SK-N-SH (cell line): ENCODE measurements at regions not wholly inside any gene's neighbourhood (a gene's known extent, or its start where the extent isn't known, plus 50 kb on each side); places are given as distances from the start of the nearest gene placed in this dataset.

Experiments
- CTCF ChIA-PET: fragments of 300-600, 350-600 bp; formaldehyde crosslinking; extraction: SDS; loops from one replicate; lab custom pipeline; 2021; lab: Yijun Ruan, JAX
- POLR2A ChIA-PET: fragments of 350-600 bp; sonication (Branson Sonifier 250); formaldehyde crosslinking; extraction: SDS; loops from one replicate; lab custom pipeline; 2020; ENCODE audit warnings: antibody characterized with exemption, inconsistent platforms; lab: Yijun Ruan, JAX
- DNase-seq: peaks from one replicate; pipeline ENCODE4 v3.0.0; 2012
- H2AFZ ChIP-seq: fragments of 200-600 bp; sonication (generic); 2 replicates; pipeline ENCODE4 v1.8.1; 2016; ENCODE audit warnings: antibody characterized with exemption, mild to moderate bottlenecking, low read depth
- H3F3A ChIP-seq: fragments of 200-600 bp; sonication (generic); replicated peaks from 2 replicates; pipeline ENCODE3; 2016; ENCODE audit warnings: antibody characterized with exemption, mild to moderate bottlenecking; ENCODE audit not compliant: insufficient read depth
- H3K27ac ChIP-seq, 2 experiments: fragments of 200-500 bp in 1 of 2; fragments of 200-600 bp in 1 of 2; sonication (Bioruptor generic) in 1 of 2; sonication (generic), shearing (Covaris generic) in 1 of 2; 2 replicates each; pipeline versions ENCODE4 v1.5.1 to v1.6.1; 2014 to 2016; ENCODE audit warnings: low read depth in 2 of 2, inconsistent platforms in 1 of 2, low read length in 1 of 2, mild to moderate bottlenecking in 1 of 2, mixed read lengths in 1 of 2
- H3K27me3 ChIP-seq: fragments of 200-600 bp; sonication (generic), shearing (Covaris generic); 2 replicates; pipeline ENCODE4 v1.6.1; 2016; ENCODE audit warnings: mixed run types; ENCODE audit not compliant: insufficient read depth
- H3K36me3 ChIP-seq, 2 experiments: fragments of 200-500 bp in 1 of 2; fragments of 200-600 bp in 1 of 2; sonication (Bioruptor generic) in 1 of 2; sonication (generic) in 1 of 2; replicated peaks in 1 of 2; 2 replicates each; pipeline versions ENCODE3 to v1.5.1; 2014 to 2016; ENCODE audit warnings: low read length in 1 of 2, mild to moderate bottlenecking in 1 of 2; ENCODE audit not compliant: insufficient read depth in 2 of 2, control insufficient read depth in 1 of 2
- H3K4me1 ChIP-seq, 2 experiments: fragments of 200-500 bp in 1 of 2; fragments of 200-600 bp in 1 of 2; sonication (Bioruptor generic) in 1 of 2; sonication (generic), shearing (Covaris generic) in 1 of 2; 2 replicates each; pipeline versions ENCODE4 v1.5.1 to v1.6.1; 2014 to 2016; ENCODE audit warnings: low read depth in 1 of 2, low read length in 1 of 2, mixed run types in 1 of 2; ENCODE audit not compliant: insufficient read depth in 2 of 2, control insufficient read depth in 1 of 2
- H3K4me2 ChIP-seq: fragments of 200-600 bp; sonication (generic), shearing (Covaris generic); 2 replicates; pipeline ENCODE4 v1.6.1; 2017; ENCODE audit warnings: mixed run types
- H3K4me3 ChIP-seq, 2 experiments: fragments of 200-500 bp in 1 of 2; fragments of 200-600 bp in 1 of 2; sonication (Bioruptor generic) in 1 of 2; sonication (generic), shearing (Covaris generic) in 1 of 2; 2 replicates each; pipeline versions ENCODE4 v1.5.1 to v1.8.1; 2014 to 2016; ENCODE audit warnings: low read depth in 2 of 2, inconsistent platforms in 1 of 2, low read length in 1 of 2, mild to moderate bottlenecking in 1 of 2, mixed read lengths in 1 of 2, moderate library complexity in 1 of 2
- H3K79me2 ChIP-seq: fragments of 200-600 bp; sonication (generic); 2 replicates; pipeline ENCODE4 v1.8.1; 2017; ENCODE audit warnings: mild to moderate bottlenecking; ENCODE audit not compliant: insufficient read depth
- H3K9ac ChIP-seq: fragments of 200-600 bp; sonication (generic); 2 replicates; pipeline ENCODE4 v1.6.1; 2017; ENCODE audit warnings: mixed run types
- H3K9me2 ChIP-seq: fragments of 200-600 bp; sonication (generic); 2 replicates; pipeline ENCODE4 v1.6.1; 2017; ENCODE audit warnings: mixed run types
- H3K9me3 ChIP-seq: fragments of 200-600 bp; sonication (generic); 2 replicates; pipeline ENCODE4 v1.6.1; 2017; ENCODE audit warnings: mixed run types, mild to moderate bottlenecking, moderate library complexity
- H4K20me1 ChIP-seq: fragments of 200-600 bp; sonication (generic); 2 replicates; pipeline ENCODE4 v1.6.1; 2017; ENCODE audit warnings: mild to moderate bottlenecking, mixed run types; ENCODE audit not compliant: insufficient read depth
- CHD2 ChIP-seq: fragments of 150-350 bp; IDR thresholded peaks from 2 replicates; pipeline ENCODE4 v1.6.1; 2018; ENCODE audit warnings: low read length; ENCODE audit not compliant: partially characterized antibody
- ELF1 ChIP-seq: IDR thresholded peaks from 2 replicates; pipeline ENCODE4 v1.4.0; 2012
- EP300 ChIP-seq, 2 experiments: IDR thresholded peaks; 2 replicates each; pipeline versions ENCODE4 v1.4.0 to v1.6.1; 2012; ENCODE audit warnings: borderline replicate concordance in 1 of 2, low read depth in 1 of 2, low read length in 1 of 2
- EZH2phosphoT487 ChIP-seq: fragments of 200-600 bp; sonication (generic); IDR thresholded peaks from 2 replicates; pipeline ENCODE4 v1.6.1; 2017; ENCODE audit warnings: low read depth, mixed run types, mild to moderate bottlenecking, antibody characterized with exemption, moderate library complexity, borderline replicate concordance
- FOSL2 ChIP-seq: IDR thresholded peaks from 2 replicates; pipeline ENCODE4 v1.4.0; 2012; ENCODE audit warnings: low read depth, mild to moderate bottlenecking, moderate library complexity, borderline replicate concordance
- GATA2 ChIP-seq: sonication (generic); formaldehyde crosslinking; IDR thresholded peaks from 2 replicates; pipeline ENCODE4 v1.5.0; 2020; ENCODE audit warnings: mild to moderate bottlenecking, missing genetic modification reagents
- IRF3 ChIP-seq: fragments of 150-350 bp; IDR thresholded peaks from 2 replicates; pipeline ENCODE4 v1.6.1; 2016; ENCODE audit warnings: mild to moderate bottlenecking, low read depth, low read length
- JUND ChIP-seq: IDR thresholded peaks from 2 replicates; pipeline ENCODE4 v1.4.0; 2012
- MEF2A ChIP-seq: IDR thresholded peaks from 2 replicates; pipeline ENCODE4 v1.4.0; 2012; ENCODE audit warnings: low read depth, borderline replicate concordance
- NFIC ChIP-seq: IDR thresholded peaks from 2 replicates; pipeline ENCODE4 v1.4.0; 2012; ENCODE audit warnings: borderline replicate concordance
- NRF1 ChIP-seq: IDR thresholded peaks from 2 replicates; pipeline ENCODE4 v1.6.1; 2012; ENCODE audit warnings: low read depth, mild to moderate bottlenecking, low read length
- REST ChIP-seq: IDR thresholded peaks from 2 replicates; pipeline ENCODE4 v1.6.1; 2012; ENCODE audit warnings: mild to moderate bottlenecking, low read depth, low read length, moderate library complexity
- RFX5 ChIP-seq: IDR thresholded peaks from 2 replicates; pipeline ENCODE4 v1.6.1; 2012; ENCODE audit warnings: mild to moderate bottlenecking, improper control_type of control experiment, low read length
- RXRA ChIP-seq: IDR thresholded peaks from 2 replicates; pipeline ENCODE4 v1.4.0; 2012; ENCODE audit warnings: low read depth, mild to moderate bottlenecking, borderline replicate concordance
- SIN3A ChIP-seq: IDR thresholded peaks from 2 replicates; pipeline ENCODE4 v1.6.1; 2012; ENCODE audit warnings: low read depth, mild to moderate bottlenecking, low read length, moderate library complexity, borderline replicate concordance
- SMC3 ChIP-seq: IDR thresholded peaks from 2 replicates; pipeline ENCODE4 v1.6.1; 2012; ENCODE audit warnings: low read depth, low read length, improper control_type of control experiment
- TEAD4 ChIP-seq: IDR thresholded peaks from 2 replicates; pipeline ENCODE4 v1.4.0; 2012; ENCODE audit warnings: mild to moderate bottlenecking, borderline replicate concordance; ENCODE audit not compliant: insufficient read depth
- USF1 ChIP-seq: IDR thresholded peaks from 2 replicates; pipeline ENCODE4 v1.4.0; 2012; ENCODE audit warnings: low read depth, borderline replicate concordance
- USF2 ChIP-seq: fragments of 150-350 bp; IDR thresholded peaks from 2 replicates; pipeline ENCODE4 v1.6.1; 2017; ENCODE audit warnings: antibody characterized with exemption, low read length, low read depth, borderline replicate concordance
- ZBTB33 ChIP-seq: IDR thresholded peaks from 2 replicates; pipeline ENCODE4 v1.4.0; 2012; ENCODE audit warnings: low read depth, borderline replicate concordance
- WGBS: methylation state at CpG from one replicate; pipeline ENCODE4 v1.1.6; 2017; ENCODE audit warnings: low lambda C conversion rate; 5-methylcytosine and 5-hydroxymethylcytosine counted together

GRCh38 chr12:125208942-125209341 is 143.7 kb downstream of the AACS start:
- Histone ChIP-seq H3K9me2 (no peaks in the 10 kb centered on the region), H3K79me2 (no peaks in the 10 kb centered on the region), H3K4me1 (no peaks in the 10 kb centered on the region), H4K20me1 (no peaks in the 10 kb centered on the region), H3K27me3 (no peaks in the 10 kb centered on the region; the same call in 1 of the 2 replicates), H3K9ac (no peak overlapping the region), H3K27ac (no peak overlapping the region), H3F3A (no peaks in the 10 kb centered on the region), H2AFZ (no peak overlapping the region), H3K36me3 (no peaks in the 10 kb centered on the region), H3K9me3 (no peaks in the 10 kb centered on the region), H3K4me2 (no peak overlapping the region), H3K4me3 (no peak overlapping the region)
- DNase-seq, result no peak
- POLR2A ChIA-PET, result no interaction called here
- CTCF ChIA-PET, result interaction anchor here (2.3 kb wide), 1 partner anchor 26 kb away, joined by 11 read pairs; no protein-coding TSS in a partner anchor
- TF ChIP-seq SMC3, result no peak
- no peak for TF ChIP-seq ZBTB33
- TF ChIP-seq TEAD4, result no peak
- no peak for TF ChIP-seq ELF1
- TF ChIP-seq REST, result no peak
- no peak for TF ChIP-seq JUND
- TF ChIP-seq MEF2A, result no peak
- TF ChIP-seq CHD2, result no peak
- 5% methylated on average over 9 of the region's 12 CpGs for WGBS

GRCh38 chr12:125210104-125210755 is 145.0 kb downstream of the AACS start:
- Histone ChIP-seq H3K36me3 (no peaks in the 10 kb centered on the region), H3K4me2 (no peak overlapping the region), H3K4me1 (no peaks in the 10 kb centered on the region), H3K4me3 (no peak overlapping the region), H3K27me3 (no peaks in the 10 kb centered on the region; the same call in 1 of the 2 replicates), H3F3A (no peaks in the 10 kb centered on the region), H3K9me3 (no peaks in the 10 kb centered on the region), H2AFZ (no peak overlapping the region), H3K79me2 (no peaks in the 10 kb centered on the region), H3K9me2 (no peaks in the 10 kb centered on the region), H4K20me1 (no peaks in the 10 kb centered on the region), H3K27ac (no peak overlapping the region), H3K9ac (no peak overlapping the region)
- ChIA-PET POLR2A (no interaction called here), CTCF (interaction anchor here (1.0 to 1.3 kb wide), 2 partner anchors 11 to 27 kb away, joined by 3 read pairs; no protein-coding TSS in a partner anchor)
- 18% methylated on average over 8 of the region's 8 CpGs for WGBS
- no peak for DNase-seq
- no peak for TF ChIP-seq NFIC
- TF ChIP-seq IRF3, result no peak
- TF ChIP-seq RFX5, result no peak
- TF ChIP-seq USF1, result no peak
- no peak for TF ChIP-seq EZH2phosphoT487
- no peak for TF ChIP-seq FOSL2
- no peak for TF ChIP-seq ELF1
- no peak for TF ChIP-seq SIN3A
- no peak for TF ChIP-seq EP300 (IDR thresholded peaks at IDR 0.05; ENCODE audit: borderline replicate concordance in 1 of 2, low read depth in 1 of 2, low read length in 1 of 2)
- TF ChIP-seq RXRA, result no peak
- TF ChIP-seq USF2, result no peak
- no peak for TF ChIP-seq NRF1
- no peak for TF ChIP-seq GATA2 (CRISPR knock-in tag)
